NOMO-1 treated with dmso at 0.1 percent for 144 hours (cell line): ENCODE measurements at regions not wholly inside any gene's neighbourhood (a gene's known extent, or its start where the extent isn't known, plus 50 kb on each side); places are given as distances from the start of the nearest gene placed in this dataset.

Experiments
- DNase-seq: peaks from one replicate; lab custom pipeline; 2025; ENCODE audit not compliant: unreplicated experiment; lab: John Stamatoyannopoulos, UW

GRCh38 chr11:29364006-29364405, 652.8 kb downstream of the KCNA4 start:
- DNase-seq, result no peak

DNA sequence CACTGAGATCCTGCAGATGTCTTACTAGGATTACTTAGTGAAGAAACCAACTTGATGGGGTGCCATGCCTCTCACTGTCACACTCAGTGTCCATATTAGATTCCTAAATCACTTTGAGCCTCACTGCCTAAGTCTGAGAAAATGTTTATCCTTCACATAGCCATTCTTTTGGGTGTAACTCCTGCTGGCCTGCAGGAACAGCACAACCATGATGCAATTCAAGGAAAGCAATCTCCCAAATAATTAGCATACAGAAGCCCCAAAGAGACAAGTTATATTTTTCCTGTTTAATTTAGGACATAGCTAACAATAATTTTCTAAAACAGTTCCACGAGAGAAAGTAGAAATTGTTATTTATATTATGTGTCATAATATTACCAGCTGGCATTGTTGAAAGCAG, 655.5 kb downstream of the KCNA4 start:
- no peak for DNase-seq

- DNase-seq, result no peak
Measured at GRCh38 chr11:29353833-29354232, 663.0 kb downstream of the KCNA4 start.

DNA sequence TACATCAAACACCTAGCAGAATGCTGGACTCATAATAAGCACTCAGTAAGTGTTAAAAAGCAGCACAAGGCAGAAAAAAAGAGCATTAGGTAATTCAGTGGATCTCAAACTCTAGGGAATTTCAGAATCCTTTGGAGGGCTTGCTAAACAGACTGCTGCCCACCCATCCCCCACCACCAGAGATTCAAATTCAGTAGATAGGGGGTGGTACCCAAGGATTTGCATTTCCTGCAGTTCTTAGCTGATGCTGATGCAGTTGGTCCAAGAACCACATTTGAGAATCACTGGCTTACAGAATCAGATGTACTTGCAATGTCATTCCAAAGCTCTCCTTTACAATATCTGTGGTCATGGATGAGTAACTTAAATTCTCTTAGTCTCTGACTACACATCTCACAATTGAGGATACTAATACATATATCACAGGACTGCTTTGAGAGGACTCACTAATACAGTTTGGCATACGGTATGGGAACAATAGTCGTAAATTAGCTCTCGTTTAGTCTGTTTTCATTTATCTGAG, 664.5 kb downstream of the KCNA4 start:
- DNase-seq, result no peak

- DNase-seq, result no peak
Measured at GRCh38 chr11:29351301-29351873, 665.4 kb downstream of the KCNA4 start.

- peak; percentile 4 for DNase-seq
Measured at GRCh38 chr11:29343465-29344333, 673.1 kb downstream of the KCNA4 start.

GRCh38 chr11:29336727-29337575, 679.9 kb downstream of the KCNA4 start:
- DNase-seq, result no peak

GRCh38 chr11:29334776-29335130, 682.1 kb downstream of the KCNA4 start:
- DNase-seq, result no peak

DNA sequence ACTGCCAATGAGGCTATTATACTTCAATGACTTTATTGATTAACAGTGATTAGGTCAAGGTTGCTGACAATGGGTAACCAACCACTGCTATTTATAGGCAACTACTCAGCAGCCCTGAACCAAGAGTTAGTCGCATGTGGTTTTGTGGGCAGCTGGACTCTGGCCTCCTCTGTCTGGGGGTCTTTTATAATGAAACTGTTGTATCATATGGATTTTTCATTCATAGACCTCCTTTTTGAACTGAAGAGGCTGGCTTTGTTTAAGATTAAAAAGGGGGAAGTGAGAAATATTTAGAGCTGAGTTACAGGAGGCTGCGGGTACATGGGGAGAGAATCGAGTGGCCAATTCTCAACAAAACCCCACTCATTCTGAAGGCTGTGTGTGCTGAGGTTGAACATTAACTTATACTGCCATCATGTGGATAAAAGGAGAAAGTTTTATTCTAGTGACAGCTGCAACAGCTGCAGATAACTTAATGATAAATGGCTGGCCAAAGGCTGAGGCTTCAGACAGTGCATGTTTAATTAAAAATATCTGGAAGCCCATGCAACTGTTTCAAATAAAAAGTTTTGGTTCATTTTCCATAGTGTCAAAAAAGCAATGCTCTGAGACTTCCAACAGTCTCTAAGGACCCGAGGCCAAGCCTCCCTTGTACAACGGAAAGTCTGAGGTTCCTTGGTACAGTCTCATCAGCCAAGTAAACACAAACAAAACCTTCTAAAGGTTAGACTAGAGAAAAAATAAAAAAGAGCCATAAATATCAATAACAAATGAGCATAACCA, 682.6 kb downstream of the KCNA4 start:
- DNase-seq, result no peak

- DNase-seq, result no peak
Measured at GRCh38 chr11:29331451-29332010, 685.3 kb downstream of the KCNA4 start.

DNA sequence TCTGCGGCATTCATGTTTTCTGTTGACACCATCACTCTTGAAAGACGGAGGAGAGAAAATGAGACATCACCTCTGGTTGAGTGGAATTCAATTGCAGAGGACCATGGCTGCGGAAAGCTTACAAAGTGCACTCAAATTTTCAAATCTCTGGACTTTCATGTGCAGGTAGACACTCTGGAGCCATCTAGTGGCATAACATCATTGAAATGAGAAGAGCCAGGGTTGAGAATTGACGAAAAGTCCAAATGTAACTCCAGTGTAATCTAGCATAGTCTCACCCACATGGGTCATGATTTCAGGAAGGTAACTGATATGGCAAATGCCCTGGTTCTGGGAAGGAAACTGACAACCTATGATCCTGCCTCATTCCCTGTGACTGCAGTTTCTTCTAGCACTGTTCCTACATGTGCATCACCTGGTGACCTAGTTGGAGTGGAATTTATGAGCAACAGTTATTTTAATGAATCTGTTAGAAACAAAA, 687.8 kb downstream of the KCNA4 start:
- DNase-seq, result no peak

- no peak for DNase-seq
Measured at GRCh38 chr11:29327891-29328290, 688.9 kb downstream of the KCNA4 start.

DNA sequence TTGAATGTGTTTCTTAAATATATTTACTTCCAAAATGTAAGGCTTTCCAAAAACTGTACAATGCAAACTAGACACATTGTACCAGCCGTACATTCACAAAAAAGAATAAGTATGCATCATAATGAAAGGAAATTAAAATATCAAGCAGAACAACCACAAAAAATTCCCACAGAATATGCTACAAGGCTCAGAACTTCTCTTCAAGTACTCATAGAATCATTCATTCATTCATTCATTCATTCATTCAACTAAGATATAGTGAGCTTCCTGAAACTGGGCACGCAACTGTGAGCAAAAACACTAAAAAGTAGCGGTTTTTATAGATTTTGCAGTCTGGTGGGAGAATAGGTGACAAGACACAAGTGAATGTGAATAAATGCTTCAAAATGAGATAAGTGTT, 690.1 kb downstream of the KCNA4 start:
- no peak for DNase-seq

GRCh38 chr11:29324328-29324727, 692.5 kb downstream of the KCNA4 start:
- no peak for DNase-seq

- no peak for DNase-seq
Measured at GRCh38 chr11:29321293-29322132, 695.3 kb downstream of the KCNA4 start.

DNA sequence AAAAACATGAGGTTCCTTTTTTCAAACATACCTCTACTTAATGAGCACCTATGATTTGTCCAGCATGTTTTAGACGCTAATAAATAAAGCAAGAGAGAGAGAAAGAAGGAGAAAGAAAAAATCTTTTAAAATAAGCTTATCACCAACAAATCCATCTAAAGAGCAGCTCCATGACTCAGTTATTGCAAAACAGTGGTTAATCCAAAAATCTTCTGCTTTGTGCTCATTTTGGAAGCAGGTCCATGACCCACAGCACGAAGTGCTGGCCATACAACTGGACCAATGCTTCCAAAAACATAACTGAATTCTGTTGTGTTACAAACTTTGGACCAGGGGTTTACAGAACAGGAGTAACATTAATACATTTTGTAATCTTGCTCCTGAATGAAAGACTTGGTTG, 696.6 kb downstream of the KCNA4 start:
- no peak for DNase-seq

GRCh38 chr11:29319210-29319609, 697.6 kb downstream of the KCNA4 start:
- no peak for DNase-seq

DNA sequence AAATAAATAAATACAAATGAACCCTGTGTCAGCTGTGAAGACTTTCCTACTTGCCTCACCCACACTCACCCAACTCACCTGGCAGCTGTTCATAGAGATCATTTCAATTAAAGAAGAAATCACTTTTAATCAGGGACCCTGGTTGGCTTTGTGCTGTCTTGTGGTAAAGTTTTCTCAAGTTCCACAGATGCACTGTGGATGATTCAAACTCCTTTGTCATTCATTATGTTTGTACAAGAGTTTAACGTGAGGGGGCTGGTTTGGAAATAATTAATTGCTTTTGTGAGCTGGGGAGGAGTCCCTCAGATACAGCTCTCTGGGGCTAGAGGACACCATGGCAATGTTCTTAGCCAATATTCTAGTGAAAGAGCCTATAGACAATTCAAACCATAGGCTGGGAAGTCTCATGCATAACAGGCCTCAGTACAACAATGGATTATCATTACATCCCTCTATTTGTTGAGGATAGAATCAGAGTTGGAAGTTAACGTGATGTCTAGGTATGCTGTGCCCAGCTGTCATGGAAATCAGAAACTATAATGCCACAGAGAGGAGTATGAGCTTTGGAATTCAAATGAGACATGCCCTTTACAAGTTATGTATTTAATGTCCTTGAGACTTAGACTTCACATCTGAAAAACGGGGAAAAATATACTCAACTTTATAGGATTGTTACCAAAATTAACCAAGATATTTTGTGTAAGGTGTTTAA, 698.5 kb downstream of the KCNA4 start:
- DNase-seq, result no peak

DNA sequence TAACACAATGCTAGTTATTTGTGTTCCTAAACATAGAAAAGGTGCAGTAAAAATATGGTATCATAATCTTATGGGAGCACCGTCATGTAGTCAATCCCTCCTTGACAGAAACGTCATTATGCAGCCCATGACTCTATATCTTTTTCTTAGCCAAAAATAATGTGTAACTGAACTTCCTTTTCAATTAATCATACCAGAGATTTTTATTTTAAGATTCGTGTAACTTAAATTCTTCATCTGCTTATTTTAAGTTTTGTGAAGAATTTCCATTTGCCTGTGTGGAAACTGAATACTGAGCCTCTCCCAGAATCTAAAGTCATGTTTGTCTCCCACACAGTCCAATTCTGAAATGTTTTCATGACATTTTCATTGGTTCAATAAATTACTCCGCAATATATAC, 699.1 kb downstream of the KCNA4 start:
- no peak for DNase-seq
